HCT116 (cell line): ENCODE measurements at regions not wholly inside any gene's neighbourhood (a gene's known extent, or its start where the extent isn't known, plus 50 kb on each side); places are given as distances from the start of the nearest gene placed in this dataset.

Source experiments
- ATAC-seq: fragments of 200-7000 bp; cut with Tn5 transposase; 2 replicates; pipeline ENCODE4 v1.9.1; 2020; ENCODE audit warnings: mild to moderate bottlenecking, moderate library complexity
- BruUV-seq: library from RNA; stranded (reverse); fragments of 400-500 nt; replicated peaks from 2 replicates; lab custom pipeline; 2021; lab: Mats Ljungman, UMichigan
- CTCF ChIA-PET: fragments of 300-600 bp; sonication (Branson Sonifier 250); formaldehyde crosslinking; loops from one replicate; lab custom pipeline; 2021; ENCODE audit warnings: antibody characterized with exemption; lab: Charles Lee
- POLR2A ChIA-PET: fragments of 300-600, 350-600 bp; sonication (Branson Sonifier 250); formaldehyde crosslinking; loops from one replicate; lab custom pipeline; 2021; ENCODE audit warnings: antibody characterized with exemption; lab: Charles Lee
- RAD21 ChIA-PET, 2 experiments: fragments of 300-600 bp; sonication (Branson Sonifier 250); formaldehyde crosslinking; loops; one replicate each; lab custom pipeline; 2023; ENCODE audit warnings: low total read pairs in 2 of 2; ENCODE audit not compliant: uncharacterized antibody in 2 of 2, unreplicated experiment in 2 of 2, low non-redundant PET in 1 of 2; lab: Charles Lee
- DNase-seq: peaks from one replicate; pipeline ENCODE4 v3.0.0-alpha.2; 2010; ENCODE audit warnings: low read depth, low spot score
- H2AFZ ChIP-seq: fragments of 200-600 bp; shearing (Covaris generic), sonication (generic); 2 replicates; pipeline ENCODE4 v1.6.1; 2017; ENCODE audit warnings: low read depth, mixed run types, mixed read lengths, antibody characterized with exemption, low read length; ENCODE audit not compliant: poor library complexity, severe bottlenecking
- H3K27ac ChIP-seq: 2 replicates; pipeline ENCODE4 v1.5.1; 2012; ENCODE audit warnings: low read depth, low read length
- H3K27me3 ChIP-seq: fragments of 200-600 bp; sonication (generic); 2 replicates; pipeline ENCODE4 v1.6.1; 2016; ENCODE audit warnings: mixed run types, low read length, mixed read lengths; ENCODE audit not compliant: insufficient read depth
- H3K36me3 ChIP-seq, 2 experiments: fragments of 200-500 bp in 1 of 2; fragments of 200-600 bp in 1 of 2; sonication (Bioruptor generic) in 1 of 2; sonication (generic) in 1 of 2; 2 replicates each; pipeline versions ENCODE4 v1.5.1 to v1.6.1; 2014 to 2016; ENCODE audit warnings: low read length in 2 of 2, inconsistent platforms in 1 of 2, mixed read lengths in 1 of 2, mixed run types in 1 of 2; ENCODE audit not compliant: insufficient read depth in 2 of 2, control insufficient read depth in 1 of 2
- H3K4me1 ChIP-seq, 2 experiments: fragments of 200-600 bp in 1 of 2; sonication (generic) in 1 of 2; 2 replicates each; pipeline versions ENCODE4 v1.5.1 to v1.6.1; 2012 to 2017; ENCODE audit warnings: low read length in 2 of 2, inconsistent platforms in 1 of 2, mild to moderate bottlenecking in 1 of 2, mixed read lengths in 1 of 2, mixed run types in 1 of 2, moderate library complexity in 1 of 2; ENCODE audit not compliant: insufficient read depth in 2 of 2, control insufficient read depth in 1 of 2
- H3K4me2 ChIP-seq: fragments of 200-600 bp; sonication (generic); 2 replicates; pipeline ENCODE4 v1.6.1; 2017; ENCODE audit warnings: mixed run types, low read length, mixed read lengths
- H3K4me3 ChIP-seq, 2 experiments: fragments of 200-600 bp in 1 of 2; sonication (generic) in 1 of 2; replicated peaks in 1 of 2; 2 replicates each; pipeline ENCODE4 v1.5.1; 2011 to 2016; ENCODE audit warnings: low read length in 2 of 2, control low read depth in 1 of 2, low read depth in 1 of 2, mild to moderate bottlenecking in 1 of 2, mixed read lengths in 1 of 2, mixed run types in 1 of 2
- H3K79me2 ChIP-seq: fragments of 200-600 bp; sonication (generic); 2 replicates; pipeline ENCODE4 v1.6.1; 2017; ENCODE audit warnings: mild to moderate bottlenecking, mixed run types, low read length, moderate library complexity, mixed read lengths; ENCODE audit not compliant: insufficient read depth
- H3K9ac ChIP-seq: fragments of 200-600 bp; sonication (generic); 2 replicates; pipeline ENCODE4 v1.6.1; 2016; ENCODE audit warnings: low read length, mixed read lengths
- H3K9me2 ChIP-seq: fragments of 200-600 bp; sonication (generic), shearing (Covaris generic); 2 replicates; pipeline ENCODE4 v1.6.1; 2017; ENCODE audit warnings: mixed run types, mild to moderate bottlenecking, moderate library complexity; ENCODE audit not compliant: insufficient read depth
- H3K9me3 ChIP-seq, 2 experiments: fragments of 200-500 bp in 1 of 2; fragments of 200-600 bp in 1 of 2; sonication (Bioruptor generic) in 1 of 2; sonication (generic) in 1 of 2; 2 replicates each; pipeline ENCODE4 v1.6.1; 2014 to 2017; ENCODE audit warnings: low read length in 2 of 2, mixed read lengths in 2 of 2, inconsistent platforms in 1 of 2, low read depth in 1 of 2, mild to moderate bottlenecking in 1 of 2, mixed run types in 1 of 2, moderate library complexity in 1 of 2; ENCODE audit not compliant: control insufficient read depth in 1 of 2, insufficient read depth in 1 of 2
- H4K20me1 ChIP-seq: fragments of 200-600 bp; sonication (generic), shearing (Covaris generic); 2 replicates; pipeline ENCODE4 v1.6.1; 2017; ENCODE audit warnings: mixed run types, mild to moderate bottlenecking, moderate library complexity; ENCODE audit not compliant: insufficient read depth
- ATF3 ChIP-seq: IDR thresholded peaks from 2 replicates; pipeline ENCODE4 v1.6.1; 2012
- CBX3 ChIP-seq: IDR thresholded peaks from 2 replicates; pipeline ENCODE4 v1.6.1; 2012; ENCODE audit warnings: low read depth
- CEBPB ChIP-seq: IDR thresholded peaks from 2 replicates; pipeline ENCODE4 v1.6.1; 2012; ENCODE audit warnings: low read depth
- EZH2phosphoT487 ChIP-seq: fragments of 200-600 bp; IDR thresholded peaks from 2 replicates; pipeline ENCODE4 v1.6.1; 2018; ENCODE audit warnings: antibody characterized with exemption, borderline replicate concordance
- FOSL1 ChIP-seq: IDR thresholded peaks from 2 replicates; pipeline ENCODE4 v1.6.1; 2012; ENCODE audit warnings: low read depth
- JUND ChIP-seq: IDR thresholded peaks from 2 replicates; pipeline ENCODE4 v1.6.1; 2012
- POLR2A ChIP-seq: IDR thresholded peaks from 2 replicates; pipeline ENCODE4 v1.7.0; 2011; ENCODE audit warnings: borderline replicate concordance; ENCODE audit not compliant: insufficient read depth, insufficient read length; ENCODE audit errors: extremely low read depth
- POLR2AphosphoS5 ChIP-seq: IDR thresholded peaks from 2 replicates; pipeline ENCODE4 v1.6.1; 2011; ENCODE audit warnings: mild to moderate bottlenecking, low read depth, low read length, moderate library complexity
- SIN3A ChIP-seq: IDR thresholded peaks from 2 replicates; pipeline ENCODE4 v1.6.1; 2012; ENCODE audit warnings: low read depth
- SP1 ChIP-seq: IDR thresholded peaks from 2 replicates; pipeline ENCODE4 v1.6.1; 2012; ENCODE audit warnings: low read depth
- TCF7L2 ChIP-seq: IDR thresholded peaks from 2 replicates; pipeline ENCODE4 v1.7.0; 2011; ENCODE audit warnings: borderline replicate concordance, inconsistent platforms; ENCODE audit not compliant: insufficient read depth, insufficient read length; ENCODE audit errors: extremely low read depth
- YY1 ChIP-seq: IDR thresholded peaks from 2 replicates; pipeline ENCODE4 v1.6.1; 2011; ENCODE audit warnings: low read length, low read depth, moderate library complexity, mild to moderate bottlenecking; ENCODE audit not compliant: insufficient replicate concordance; ENCODE audit errors: extremely low read depth
- ZFX ChIP-seq: fragments of 450-650 bp; IDR thresholded peaks from 2 replicates; pipeline ENCODE4 v1.6.1; 2017
- intact Hi-C: fragments of 100-400 bp; cut with micrococcal nuclease; formaldehyde crosslinking; loops from 2 replicates; pipeline ENCODE4 v1.10.0; 2022
- TF ChIP-seq, protein P1 (sequence below): IDR thresholded peaks from 2 replicates; pipeline ENCODE4 v1.6.1; 2012; ENCODE audit warnings: low read depth
- TF ChIP-seq, protein P2 (sequence below): IDR thresholded peaks from 2 replicates; pipeline ENCODE4 v1.6.1; 2011; ENCODE audit warnings: mild to moderate bottlenecking, low read length, moderate library complexity; ENCODE audit not compliant: insufficient replicate concordance; ENCODE audit errors: extremely low read depth

DNA sequence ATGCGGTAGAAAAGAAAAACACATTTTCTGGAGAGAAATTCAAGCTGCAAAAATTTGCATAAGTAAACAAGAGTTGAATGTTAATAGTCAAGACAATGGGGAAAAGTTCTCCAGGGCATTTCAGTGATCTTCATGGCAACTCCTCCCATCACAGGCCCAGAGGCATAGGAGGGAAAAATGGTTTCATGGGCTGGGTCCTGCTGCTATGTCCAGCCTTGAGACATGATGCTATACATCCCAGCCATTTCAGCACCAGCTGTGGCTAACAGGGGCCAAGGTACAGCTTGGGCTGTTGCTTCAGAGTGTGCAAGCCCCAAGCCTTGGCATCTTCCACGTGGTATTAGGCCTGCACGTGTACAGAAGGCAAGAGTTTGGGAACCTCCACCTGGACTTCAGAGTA lies 118.6 kb upstream of the DLGAP1 start:
- RAD21 ChIA-PET: no interaction called here
- no peaks in the 10 kb centered on the region for H3K9me2 ChIP-seq
- no peak overlapping the region for H3K4me3 ChIP-seq
- POLR2A ChIA-PET: no interaction called here
- no peaks in the 10 kb centered on the region for H3K4me1 ChIP-seq
- no peak overlapping the region for H3K27ac ChIP-seq
- TF ChIP-seq FOSL1: no peak
- no peaks in the 10 kb centered on the region for H3K79me2 ChIP-seq
- H2AFZ ChIP-seq: no peak overlapping the region
- CTCF ChIA-PET: no interaction called here
- intact Hi-C loops: no loop called here
- no peaks in the 10 kb centered on the region for H3K27me3 ChIP-seq
- DNase-seq (no peak), ATAC-seq (no peak)
- no TSS peak for BruUV-seq
- H3K4me2 ChIP-seq: no peak overlapping the region
- no peaks in the 10 kb centered on the region for H4K20me1 ChIP-seq
- no peaks in the 10 kb centered on the region for H3K36me3 ChIP-seq
- no peak overlapping the region for H3K9ac ChIP-seq
- H3K9me3 ChIP-seq: peaks cover 11 to 26% of the 10 kb centered on the region in 2 experiments; a peak in 3 of 4 replicates

DNA sequence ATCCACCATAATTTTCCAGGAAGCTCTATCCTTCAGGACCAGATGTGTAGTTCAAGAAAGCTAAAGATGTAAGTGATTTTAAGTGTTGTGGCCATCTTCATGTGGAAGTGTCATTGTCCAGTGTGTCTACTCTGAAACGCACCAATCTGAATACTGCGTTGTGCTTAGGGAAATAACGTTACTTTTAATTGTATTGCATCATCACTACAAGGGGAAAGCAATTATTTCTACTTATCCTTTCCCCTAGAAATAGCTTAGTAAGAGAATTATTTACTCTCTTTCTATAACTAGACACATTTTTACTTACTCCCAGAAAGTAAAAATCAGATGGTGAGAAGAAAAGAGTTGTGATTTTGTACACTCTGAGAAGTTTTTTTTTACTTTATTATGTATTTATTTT lies 102.4 kb upstream of the DLGAP1 start:
- no TSS peak for BruUV-seq
- Histone ChIP-seq H3K9me3 (peaks cover 5 to 18% of the 10 kb centered on the region in 2 experiments; a peak in 2 of 4 replicates), H3K27me3 (no peaks in the 10 kb centered on the region), H3K4me2 (no peak overlapping the region), H3K9ac (no peak overlapping the region), H4K20me1 (no peaks in the 10 kb centered on the region), H3K36me3 (no peaks in the 10 kb centered on the region), H3K27ac (no peak overlapping the region), H3K79me2 (no peaks in the 10 kb centered on the region), H3K9me2 (no peaks in the 10 kb centered on the region), H3K4me1 (no peaks in the 10 kb centered on the region), H2AFZ (no peak overlapping the region), H3K4me3 (no peak overlapping the region)
- no peak for ATAC-seq
- TF ChIP-seq CBX3 (no peak), JUND (no peak), CEBPB (no peak), SIN3A (no peak), SP1 (no peak), POLR2AphosphoS5 (no peak), ATF3 (no peak), POLR2A (no peak), FOSL1 (no peak), EZH2phosphoT487 (no peak), YY1 (no peak), ZFX (no peak), TCF7L2 (no peak)
- TF ChIP-seq, protein P1, sequence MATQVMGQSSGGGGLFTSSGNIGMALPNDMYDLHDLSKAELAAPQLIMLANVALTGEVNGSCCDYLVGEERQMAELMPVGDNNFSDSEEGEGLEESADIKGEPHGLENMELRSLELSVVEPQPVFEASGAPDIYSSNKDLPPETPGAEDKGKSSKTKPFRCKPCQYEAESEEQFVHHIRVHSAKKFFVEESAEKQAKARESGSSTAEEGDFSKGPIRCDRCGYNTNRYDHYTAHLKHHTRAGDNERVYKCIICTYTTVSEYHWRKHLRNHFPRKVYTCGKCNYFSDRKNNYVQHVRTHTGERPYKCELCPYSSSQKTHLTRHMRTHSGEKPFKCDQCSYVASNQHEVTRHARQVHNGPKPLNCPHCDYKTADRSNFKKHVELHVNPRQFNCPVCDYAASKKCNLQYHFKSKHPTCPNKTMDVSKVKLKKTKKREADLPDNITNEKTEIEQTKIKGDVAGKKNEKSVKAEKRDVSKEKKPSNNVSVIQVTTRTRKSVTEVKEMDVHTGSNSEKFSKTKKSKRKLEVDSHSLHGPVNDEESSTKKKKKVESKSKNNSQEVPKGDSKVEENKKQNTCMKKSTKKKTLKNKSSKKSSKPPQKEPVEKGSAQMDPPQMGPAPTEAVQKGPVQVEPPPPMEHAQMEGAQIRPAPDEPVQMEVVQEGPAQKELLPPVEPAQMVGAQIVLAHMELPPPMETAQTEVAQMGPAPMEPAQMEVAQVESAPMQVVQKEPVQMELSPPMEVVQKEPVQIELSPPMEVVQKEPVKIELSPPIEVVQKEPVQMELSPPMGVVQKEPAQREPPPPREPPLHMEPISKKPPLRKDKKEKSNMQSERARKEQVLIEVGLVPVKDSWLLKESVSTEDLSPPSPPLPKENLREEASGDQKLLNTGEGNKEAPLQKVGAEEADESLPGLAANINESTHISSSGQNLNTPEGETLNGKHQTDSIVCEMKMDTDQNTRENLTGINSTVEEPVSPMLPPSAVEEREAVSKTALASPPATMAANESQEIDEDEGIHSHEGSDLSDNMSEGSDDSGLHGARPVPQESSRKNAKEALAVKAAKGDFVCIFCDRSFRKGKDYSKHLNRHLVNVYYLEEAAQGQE: no peak
- TF ChIP-seq, protein P2, sequence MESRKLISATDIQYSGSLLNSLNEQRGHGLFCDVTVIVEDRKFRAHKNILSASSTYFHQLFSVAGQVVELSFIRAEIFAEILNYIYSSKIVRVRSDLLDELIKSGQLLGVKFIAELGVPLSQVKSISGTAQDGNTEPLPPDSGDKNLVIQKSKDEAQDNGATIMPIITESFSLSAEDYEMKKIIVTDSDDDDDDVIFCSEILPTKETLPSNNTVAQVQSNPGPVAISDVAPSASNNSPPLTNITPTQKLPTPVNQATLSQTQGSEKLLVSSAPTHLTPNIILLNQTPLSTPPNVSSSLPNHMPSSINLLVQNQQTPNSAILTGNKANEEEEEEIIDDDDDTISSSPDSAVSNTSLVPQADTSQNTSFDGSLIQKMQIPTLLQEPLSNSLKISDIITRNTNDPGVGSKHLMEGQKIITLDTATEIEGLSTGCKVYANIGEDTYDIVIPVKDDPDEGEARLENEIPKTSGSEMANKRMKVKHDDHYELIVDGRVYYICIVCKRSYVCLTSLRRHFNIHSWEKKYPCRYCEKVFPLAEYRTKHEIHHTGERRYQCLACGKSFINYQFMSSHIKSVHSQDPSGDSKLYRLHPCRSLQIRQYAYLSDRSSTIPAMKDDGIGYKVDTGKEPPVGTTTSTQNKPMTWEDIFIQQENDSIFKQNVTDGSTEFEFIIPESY: no peak
- POLR2A ChIA-PET: no interaction called here
- CTCF ChIA-PET: no interaction called here
- RAD21 ChIA-PET: no interaction called here
- intact Hi-C loops: no loop called here
- DNase-seq: no peak
